ENCODE measurements at regions not wholly inside any gene's neighbourhood (a gene's known extent, or its start where the extent isn't known, plus 50 kb on each side); places are given as distances from the start of the nearest gene placed in this dataset.

DNA sequence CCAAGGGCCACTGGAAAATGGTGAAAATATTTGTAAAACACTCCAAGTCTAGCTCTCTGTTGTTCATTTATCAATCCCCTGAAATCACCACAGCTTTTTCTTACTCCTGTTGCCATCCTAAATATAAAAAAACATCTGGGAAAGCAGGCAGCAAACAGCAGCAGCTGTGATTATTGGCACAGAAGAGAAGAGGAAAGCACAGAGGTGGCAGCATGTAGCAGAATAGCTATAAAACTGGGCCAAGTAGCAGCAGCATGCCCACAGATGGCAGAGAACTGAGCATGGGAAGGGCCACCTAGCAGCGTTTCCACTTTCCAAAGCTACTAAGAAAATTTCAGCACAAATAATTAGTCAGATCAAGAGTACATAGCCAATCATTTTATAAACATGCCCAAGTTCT is 307.2 kb downstream of the SLC7A11 start:
- TF ChIP-seq, protein P1, sequence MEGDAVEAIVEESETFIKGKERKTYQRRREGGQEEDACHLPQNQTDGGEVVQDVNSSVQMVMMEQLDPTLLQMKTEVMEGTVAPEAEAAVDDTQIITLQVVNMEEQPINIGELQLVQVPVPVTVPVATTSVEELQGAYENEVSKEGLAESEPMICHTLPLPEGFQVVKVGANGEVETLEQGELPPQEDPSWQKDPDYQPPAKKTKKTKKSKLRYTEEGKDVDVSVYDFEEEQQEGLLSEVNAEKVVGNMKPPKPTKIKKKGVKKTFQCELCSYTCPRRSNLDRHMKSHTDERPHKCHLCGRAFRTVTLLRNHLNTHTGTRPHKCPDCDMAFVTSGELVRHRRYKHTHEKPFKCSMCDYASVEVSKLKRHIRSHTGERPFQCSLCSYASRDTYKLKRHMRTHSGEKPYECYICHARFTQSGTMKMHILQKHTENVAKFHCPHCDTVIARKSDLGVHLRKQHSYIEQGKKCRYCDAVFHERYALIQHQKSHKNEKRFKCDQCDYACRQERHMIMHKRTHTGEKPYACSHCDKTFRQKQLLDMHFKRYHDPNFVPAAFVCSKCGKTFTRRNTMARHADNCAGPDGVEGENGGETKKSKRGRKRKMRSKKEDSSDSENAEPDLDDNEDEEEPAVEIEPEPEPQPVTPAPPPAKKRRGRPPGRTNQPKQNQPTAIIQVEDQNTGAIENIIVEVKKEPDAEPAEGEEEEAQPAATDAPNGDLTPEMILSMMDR (conservative IDR thresholded peaks at IDR 0.05; ENCODE audit: low read length) = no peak
- no peak for TF ChIP-seq EZH2phosphoT487 (IDR thresholded peaks at IDR 0.05; ENCODE audit: borderline replicate concordance, low read depth, low read length)
